ENCODE measurements at regions not wholly inside any gene's neighbourhood (a gene's known extent, or its start where the extent isn't known, plus 50 kb on each side); places are given as distances from the start of the nearest gene placed in this dataset.

DNA sequence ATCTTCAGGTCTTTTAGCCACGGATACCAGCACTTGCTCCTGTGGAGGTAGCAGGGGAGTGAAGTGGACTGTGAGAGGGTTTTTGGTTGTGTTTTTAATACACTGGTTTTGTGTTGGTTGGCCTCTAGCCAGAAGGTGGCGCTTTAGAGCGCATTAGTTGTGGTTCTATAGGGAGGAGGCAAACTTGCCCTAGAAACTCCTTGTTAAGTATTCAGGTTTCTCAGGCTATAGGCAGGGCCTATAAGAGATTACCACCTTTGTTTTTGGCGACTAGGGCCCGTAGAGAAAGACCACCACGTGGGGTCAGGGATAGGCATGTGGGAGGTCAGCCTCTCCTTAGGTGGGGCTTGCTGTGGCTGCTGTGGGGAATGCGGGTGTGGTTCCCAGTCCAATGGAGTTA lies 221.6 kb upstream of the SPANXN4 start:
- no peaks in the 10 kb centered on the region for H3K27me3 ChIP-seq
- in situ Hi-C loops (cut with MboI; ENCODE audit: low pct_ligation_motif_present in 1 of 4, low pct_unique_long_range_greater_than_20kb in 1 of 4, low sequenced_read_pairs in 3 of 4) = no loop called here
- 60% methylated on average over 7 of the region's 7 CpGs; no CpG with 5 or more reads in 1 of the 2 donors for WGBS, 2 donors (ENCODE audit: low coverage in 1 of 2)

DNA sequence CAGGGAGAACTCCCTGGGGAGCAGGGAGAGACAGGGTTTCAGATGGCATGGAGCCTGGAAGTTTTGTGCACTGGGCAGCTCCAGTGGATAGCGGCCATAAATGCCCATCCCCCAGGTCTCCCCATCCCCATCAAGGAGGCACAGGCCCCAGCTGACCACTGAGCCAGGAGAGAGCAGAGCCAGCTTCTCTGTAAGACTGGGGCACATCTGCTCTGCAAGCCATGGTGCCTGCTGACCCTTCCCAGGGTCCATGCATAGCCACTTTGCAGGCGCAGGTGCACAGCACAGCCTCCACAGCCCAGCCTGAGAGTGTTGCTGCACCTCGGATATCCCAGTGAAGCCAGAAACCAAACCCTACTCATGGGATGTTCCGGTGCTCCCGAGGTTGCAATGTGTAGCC lies 206.3 kb upstream of the SPANXN4 start:
- no peaks in the 10 kb centered on the region for H3K36me3 ChIP-seq
- H3K4me3 ChIP-seq = no peak overlapping the region
- no peaks in the 10 kb centered on the region for H3K4me1 ChIP-seq
- TF ChIP-seq POLR2AphosphoS5 (IDR thresholded peaks at IDR 0.05) = no peak
- TF ChIP-seq EP300 (IDR thresholded peaks at IDR 0.05; ENCODE audit: low read depth) = no peak
- TF ChIP-seq POLR2A (IDR thresholded peaks at IDR 0.05) = no peak
- TF ChIP-seq, protein P1, sequence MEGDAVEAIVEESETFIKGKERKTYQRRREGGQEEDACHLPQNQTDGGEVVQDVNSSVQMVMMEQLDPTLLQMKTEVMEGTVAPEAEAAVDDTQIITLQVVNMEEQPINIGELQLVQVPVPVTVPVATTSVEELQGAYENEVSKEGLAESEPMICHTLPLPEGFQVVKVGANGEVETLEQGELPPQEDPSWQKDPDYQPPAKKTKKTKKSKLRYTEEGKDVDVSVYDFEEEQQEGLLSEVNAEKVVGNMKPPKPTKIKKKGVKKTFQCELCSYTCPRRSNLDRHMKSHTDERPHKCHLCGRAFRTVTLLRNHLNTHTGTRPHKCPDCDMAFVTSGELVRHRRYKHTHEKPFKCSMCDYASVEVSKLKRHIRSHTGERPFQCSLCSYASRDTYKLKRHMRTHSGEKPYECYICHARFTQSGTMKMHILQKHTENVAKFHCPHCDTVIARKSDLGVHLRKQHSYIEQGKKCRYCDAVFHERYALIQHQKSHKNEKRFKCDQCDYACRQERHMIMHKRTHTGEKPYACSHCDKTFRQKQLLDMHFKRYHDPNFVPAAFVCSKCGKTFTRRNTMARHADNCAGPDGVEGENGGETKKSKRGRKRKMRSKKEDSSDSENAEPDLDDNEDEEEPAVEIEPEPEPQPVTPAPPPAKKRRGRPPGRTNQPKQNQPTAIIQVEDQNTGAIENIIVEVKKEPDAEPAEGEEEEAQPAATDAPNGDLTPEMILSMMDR (IDR thresholded peaks at IDR 0.05) = no peak
- no peaks in the 10 kb centered on the region for H3K27me3 ChIP-seq
- WGBS, 2 donors (ENCODE audit: low coverage in 1 of 2) = 77% methylated on average over 5 of the region's 5 CpGs; no CpG with 5 or more reads in 1 of the 2 donors
- no peak for DNase-seq
- in situ Hi-C loops (cut with MboI; ENCODE audit: low pct_ligation_motif_present in 1 of 4, low pct_unique_long_range_greater_than_20kb in 1 of 4, low sequenced_read_pairs in 3 of 4) (no loop called here), intact Hi-C loops (cut with DNase I; ENCODE audit: low total_unique reads) (no loop called here)
- H3K27ac ChIP-seq = no peak overlapping the region
- H3K9me3 ChIP-seq = no peaks in the 10 kb centered on the region

More for the DNA sequence above, 221.6 kb upstream of the SPANXN4 start:
- DNase-seq = no peak
- intact Hi-C loops (cut with DNase I; ENCODE audit: low total_unique reads) = no loop called here
- Histone ChIP-seq H3K36me3 (no peaks in the 10 kb centered on the region), H3K4me3 (no peak overlapping the region), H3K27ac (no peak overlapping the region), H3K9me3 (no peaks in the 10 kb centered on the region), H3K4me1 (no peaks in the 10 kb centered on the region)
- TF ChIP-seq, protein P1 (IDR thresholded peaks at IDR 0.05) = no peak
- TF ChIP-seq POLR2A (IDR thresholded peaks at IDR 0.05) = no peak
- TF ChIP-seq EP300 (IDR thresholded peaks at IDR 0.05; ENCODE audit: low read depth) = no peak
- TF ChIP-seq POLR2AphosphoS5 (IDR thresholded peaks at IDR 0.05) = no peak

DNA sequence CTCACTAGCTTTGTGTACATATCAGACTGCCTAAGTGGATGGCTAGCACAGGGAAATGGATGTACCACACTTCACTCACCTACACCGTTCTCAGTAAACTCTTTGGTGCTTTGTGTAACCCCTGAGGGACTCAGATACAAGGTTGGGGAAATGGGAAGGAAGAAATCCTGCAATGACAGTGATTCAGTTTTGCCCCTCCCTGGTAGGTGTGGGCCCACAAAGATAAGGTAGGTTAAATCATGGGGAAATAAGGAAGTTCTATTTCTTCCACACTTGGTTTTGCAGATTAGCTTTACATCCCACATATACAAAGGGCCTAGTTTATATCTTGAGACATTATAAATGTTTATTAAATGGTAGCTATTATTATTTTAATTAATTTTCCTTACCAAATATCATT lies 197.6 kb upstream of the SPANXN4 start:
- TF ChIP-seq, protein P1 (IDR thresholded peaks at IDR 0.05) = no peak
- TF ChIP-seq POLR2AphosphoS5 (IDR thresholded peaks at IDR 0.05) (no peak), POLR2A (IDR thresholded peaks at IDR 0.05) (no peak), EP300 (IDR thresholded peaks at IDR 0.05; ENCODE audit: low read depth) (no peak)
- intact Hi-C loops (cut with DNase I; ENCODE audit: low total_unique reads) = no loop called here
- Histone ChIP-seq H3K9me3 (no peaks in the 10 kb centered on the region), H3K27me3 (no peaks in the 10 kb centered on the region), H3K4me1 (no peaks in the 10 kb centered on the region), H3K4me3 (no peak overlapping the region), H3K27ac (no peak overlapping the region), H3K36me3 (no peaks in the 10 kb centered on the region)
- DNase-seq = no peak
- in situ Hi-C loops (cut with MboI; ENCODE audit: low pct_ligation_motif_present in 1 of 4, low pct_unique_long_range_greater_than_20kb in 1 of 4, low sequenced_read_pairs in 3 of 4) = no loop called here
- WGBS, 2 donors (ENCODE audit: low coverage in 1 of 2) = 42% methylated on average over 1 of the region's 1 CpG; no CpG with 5 or more reads in 1 of the 2 donors

DNA sequence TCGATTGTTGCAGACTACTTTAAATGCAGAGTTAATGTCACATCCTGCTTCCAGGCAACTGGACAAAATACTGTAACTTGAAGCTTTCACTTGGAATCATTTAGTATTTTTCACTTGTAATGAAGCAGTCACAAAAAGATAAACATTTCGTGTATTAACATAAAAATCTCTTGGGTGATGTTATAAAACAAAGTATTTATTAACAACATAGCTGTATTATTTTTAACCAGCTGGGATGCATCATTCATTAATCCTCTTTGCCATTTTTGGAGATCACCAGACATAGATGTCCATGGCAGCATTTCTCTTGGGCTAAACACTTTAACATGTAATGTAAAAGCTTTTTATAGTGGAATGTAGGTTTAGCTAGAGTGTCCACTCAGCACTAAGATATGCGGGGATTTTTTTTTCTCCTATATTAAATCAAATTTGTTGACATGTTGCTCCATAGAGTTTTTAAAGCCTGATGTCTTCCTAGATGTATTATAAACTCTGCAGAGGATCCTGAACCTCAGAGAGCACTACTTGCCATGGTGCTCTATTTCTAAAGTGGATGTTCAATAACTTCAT lies 193.7 kb upstream of the SPANXN4 start:
- TF ChIP-seq POLR2AphosphoS5 (IDR thresholded peaks at IDR 0.05) (no peak), POLR2A (IDR thresholded peaks at IDR 0.05) (no peak), EP300 (IDR thresholded peaks at IDR 0.05; ENCODE audit: low read depth) (no peak)
- H3K27me3 ChIP-seq = no peaks in the 10 kb centered on the region
- H3K4me1 ChIP-seq = no peaks in the 10 kb centered on the region
- no peak overlapping the region for H3K4me3 ChIP-seq
- no peaks in the 10 kb centered on the region for H3K9me3 ChIP-seq
- H3K36me3 ChIP-seq = no peaks in the 10 kb centered on the region
- no peak overlapping the region for H3K27ac ChIP-seq
- in situ Hi-C loops (cut with MboI; ENCODE audit: low pct_ligation_motif_present in 1 of 4, low pct_unique_long_range_greater_than_20kb in 1 of 4, low sequenced_read_pairs in 3 of 4) = no loop called here
- DNase-seq = no peak
- 61 to 74% methylated on average over 3 of the region's 3 CpGs for WGBS, 2 donors (ENCODE audit: low coverage in 1 of 2)
- intact Hi-C loops (cut with DNase I; ENCODE audit: low total_unique reads) = no loop called here

DNA sequence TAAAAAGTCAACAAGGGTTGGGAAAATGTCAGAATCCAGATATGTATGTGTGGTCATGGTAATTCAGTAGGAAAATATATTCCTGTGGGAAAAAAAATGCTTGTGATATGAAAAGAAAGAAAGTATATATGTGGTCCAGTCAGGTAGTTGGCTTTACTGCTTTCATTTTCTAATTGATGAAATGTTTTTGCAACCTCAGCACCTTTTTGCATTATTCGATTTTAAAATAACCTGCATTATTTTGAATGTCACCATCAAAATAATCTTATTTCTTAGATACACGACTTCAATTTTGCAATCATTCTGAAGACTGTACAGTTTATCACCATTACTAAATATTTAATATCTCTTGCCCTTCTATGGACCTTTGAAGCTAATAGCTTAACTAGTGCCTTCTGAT lies 170.8 kb upstream of the SPANXN4 start:
- 54 to 66% methylated on average over 2 of the region's 2 CpGs for WGBS, 2 donors (ENCODE audit: low coverage in 1 of 2)
- Histone ChIP-seq H3K4me1 (no peaks in the 10 kb centered on the region), H3K36me3 (no peaks in the 10 kb centered on the region), H3K27ac (no peak overlapping the region), H3K4me3 (no peak overlapping the region), H3K9me3 (no peaks in the 10 kb centered on the region), H3K27me3 (no peaks in the 10 kb centered on the region)
- in situ Hi-C loops (cut with MboI; ENCODE audit: low pct_ligation_motif_present in 1 of 4, low pct_unique_long_range_greater_than_20kb in 1 of 4, low sequenced_read_pairs in 3 of 4) = no loop called here
- TF ChIP-seq, protein P1 (IDR thresholded peaks at IDR 0.05) = no peak
- no peak for TF ChIP-seq POLR2AphosphoS5 (IDR thresholded peaks at IDR 0.05)
- no peak for TF ChIP-seq EP300 (IDR thresholded peaks at IDR 0.05; ENCODE audit: low read depth)
- no peak for TF ChIP-seq POLR2A (IDR thresholded peaks at IDR 0.05)
- intact Hi-C loops (cut with DNase I; ENCODE audit: low total_unique reads) = no loop called here
- DNase-seq = no peak

All from transverse colon (tissue), 4 donors.